GM21619 (cell line): ENCODE measurements at regions not wholly inside any gene's neighbourhood (a gene's known extent, or its start where the extent isn't known, plus 50 kb on each side); places are given as distances from the start of the nearest gene placed in this dataset.

Experiments
- ATAC-seq: cut with Tn5 transposase; IDR thresholded peaks from one replicate; pipeline ENCODE4 v1.9.1; 2021; ENCODE audit not compliant: unreplicated experiment

- ATAC-seq = no peak
These were observed 1658.0 kb downstream of the STIM2 start for GRCh38 chr4:28518561-28519165.

DNA sequence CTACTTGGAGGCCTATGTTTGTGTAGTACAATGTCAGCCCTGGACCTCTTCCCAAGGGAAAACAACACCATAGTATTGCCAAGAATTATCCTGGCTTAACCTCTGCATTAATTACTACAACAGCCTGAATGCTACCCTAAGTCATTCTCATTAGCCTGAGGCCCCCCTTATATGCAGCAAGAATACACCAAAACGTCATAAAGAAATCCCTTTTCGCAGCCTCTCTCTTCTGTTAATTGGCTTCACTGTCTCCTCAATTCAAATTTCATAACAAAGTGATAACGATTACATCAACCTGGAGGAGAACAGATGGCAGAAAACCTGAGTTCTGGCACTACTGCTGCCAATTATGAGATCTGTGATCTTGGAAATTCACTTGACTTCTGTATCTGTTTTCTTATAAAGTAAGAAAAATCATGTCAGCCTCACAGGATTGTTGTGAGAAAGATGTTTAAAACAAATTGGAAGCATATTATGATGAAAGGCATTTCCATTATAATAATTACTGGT, 1663.1 kb downstream of the STIM2 start:
- ATAC-seq = no peak

DNA sequence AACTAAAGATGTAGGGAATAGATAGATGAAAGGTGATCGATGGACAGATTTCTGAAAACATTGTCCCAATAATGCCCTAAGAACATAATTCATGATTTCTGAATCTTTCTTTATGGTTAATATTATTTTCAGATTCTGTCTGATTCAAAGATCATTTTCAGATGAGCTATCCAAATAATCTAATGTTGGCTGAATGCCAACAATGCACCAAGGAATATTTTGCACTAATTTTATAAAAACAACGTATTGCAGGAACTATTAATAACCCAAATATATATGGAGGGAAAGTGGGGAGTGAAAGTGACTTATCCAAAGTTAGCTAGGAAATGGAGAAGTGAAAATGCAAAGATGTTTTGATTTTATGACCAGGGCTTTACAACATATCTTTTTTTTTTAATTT, 1675.5 kb downstream of the STIM2 start:
- ATAC-seq = no peak

DNA sequence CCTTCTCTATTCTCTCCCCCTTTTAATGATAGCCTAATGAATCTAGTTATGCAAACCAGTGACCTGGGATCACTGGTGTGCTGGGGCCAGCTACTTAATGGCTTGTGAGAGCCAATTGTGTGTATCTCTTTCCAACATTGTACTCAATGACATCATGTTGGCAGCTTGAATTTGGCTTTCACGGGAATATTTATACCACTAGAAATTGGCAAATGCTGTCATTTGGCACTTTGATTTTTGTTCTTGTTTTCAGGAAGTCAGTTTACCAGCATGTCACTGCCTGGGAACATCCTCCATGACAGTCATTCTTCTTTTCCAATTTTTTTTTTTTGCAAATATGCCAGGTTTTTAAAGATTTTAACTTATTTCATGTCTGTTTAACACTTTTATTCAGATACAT, 1685.3 kb downstream of the STIM2 start:
- ATAC-seq = no peak

DNA sequence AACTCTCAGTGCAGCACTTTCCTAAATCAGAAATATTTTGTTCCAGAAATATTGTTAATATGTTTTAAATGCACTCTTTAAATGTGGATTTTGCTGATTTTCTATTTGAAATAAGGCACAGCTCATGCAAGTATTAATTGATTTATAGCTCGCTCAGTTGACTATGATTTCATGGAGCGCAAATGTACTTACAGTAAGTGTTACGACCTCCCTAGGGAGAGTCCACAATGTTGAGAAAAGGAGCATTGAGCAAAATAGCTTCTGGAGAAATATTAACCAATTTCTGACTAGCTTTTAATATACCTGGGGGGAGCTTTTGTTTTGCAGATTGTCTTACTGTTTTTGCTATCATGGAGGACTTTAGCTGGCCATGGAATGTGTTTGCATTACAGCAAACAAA, 1687.5 kb downstream of the STIM2 start:
- ATAC-seq = no peak

DNA sequence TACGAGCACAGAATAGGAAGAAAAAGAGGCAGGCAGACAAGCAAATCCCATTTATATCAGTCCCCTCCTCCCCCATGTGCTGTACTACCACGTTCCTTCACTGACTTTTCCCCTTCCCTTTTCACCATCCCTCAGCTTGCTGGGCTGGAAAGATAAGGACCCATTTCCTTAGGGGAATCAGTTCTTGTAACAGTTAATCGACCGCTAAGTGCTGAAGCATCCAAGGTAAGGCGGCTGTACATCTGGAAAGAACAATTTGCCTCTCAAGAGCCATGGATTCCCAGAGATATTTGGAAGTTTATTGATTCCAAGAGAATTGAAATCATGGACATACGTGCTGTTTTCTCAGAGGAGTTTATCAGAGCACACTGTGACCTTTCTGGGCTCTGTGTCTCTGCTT, 1688.0 kb downstream of the STIM2 start:
- ATAC-seq = no peak

DNA sequence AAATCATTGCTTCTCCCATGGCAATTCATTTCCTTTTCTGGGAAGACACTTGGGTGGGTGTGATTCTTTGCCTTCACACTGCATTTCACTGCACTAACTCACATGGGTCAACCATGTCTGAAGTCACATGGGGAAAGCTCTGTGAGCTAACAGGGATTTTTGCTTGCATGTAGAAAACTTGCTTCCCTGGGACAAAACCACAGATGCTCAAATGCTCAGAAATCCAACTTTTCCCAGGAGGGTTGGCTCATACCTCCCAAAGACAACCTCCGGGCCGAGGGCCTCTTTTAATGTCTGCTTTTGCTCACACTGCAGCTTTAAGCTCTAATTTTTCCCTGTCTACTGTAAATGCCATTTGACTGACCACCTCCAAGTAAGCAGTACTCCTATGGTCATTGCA, 1695.2 kb downstream of the STIM2 start:
- ATAC-seq = no peak

GRCh38 chr4:28557755-28558154, 1697.1 kb downstream of the STIM2 start:
- no peak for ATAC-seq

- no peak for ATAC-seq
These were observed 1698.3 kb downstream of the STIM2 start for GRCh38 chr4:28558895-28559294.

- no peak for ATAC-seq
These were observed 1702.3 kb downstream of the STIM2 start for GRCh38 chr4:28562913-28563312.

DNA sequence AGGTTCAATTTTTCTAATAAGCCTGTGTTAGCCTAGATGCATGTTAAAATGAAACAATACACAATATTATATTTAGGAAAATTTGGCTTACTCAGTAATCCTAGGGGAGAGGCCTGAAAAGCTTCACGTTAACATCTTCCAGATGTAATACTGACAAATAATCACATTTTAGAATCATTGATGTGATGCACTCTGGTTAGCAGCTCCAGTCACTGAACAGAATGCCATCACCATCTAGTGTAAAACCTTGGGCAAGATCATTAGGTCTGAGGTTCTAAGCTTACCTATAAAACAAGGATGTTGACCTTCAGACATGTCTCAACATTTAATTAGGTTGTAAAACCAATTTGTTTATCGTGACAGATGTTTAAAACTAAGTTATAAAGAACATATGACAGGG, 1704.8 kb downstream of the STIM2 start:
- ATAC-seq = no peak

DNA sequence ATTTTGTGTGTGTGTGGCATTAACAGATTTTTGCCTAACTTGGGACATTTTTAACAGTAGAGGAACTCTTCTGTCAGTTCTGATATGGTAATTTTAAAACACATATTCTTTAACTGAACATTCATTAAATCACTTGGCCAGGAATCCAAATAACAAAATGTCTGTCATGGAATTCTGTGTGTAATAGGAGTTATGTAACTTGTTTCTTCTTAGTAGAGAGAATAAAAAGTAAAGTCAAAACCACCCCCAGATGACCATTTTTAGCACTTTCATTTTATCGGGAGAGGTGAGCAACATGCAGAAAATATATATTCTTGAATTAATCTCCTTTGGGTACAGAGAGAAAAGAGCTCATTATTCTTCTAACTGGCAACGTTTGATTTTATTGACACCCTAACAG, 1740.3 kb downstream of the STIM2 start:
- no peak for ATAC-seq

DNA sequence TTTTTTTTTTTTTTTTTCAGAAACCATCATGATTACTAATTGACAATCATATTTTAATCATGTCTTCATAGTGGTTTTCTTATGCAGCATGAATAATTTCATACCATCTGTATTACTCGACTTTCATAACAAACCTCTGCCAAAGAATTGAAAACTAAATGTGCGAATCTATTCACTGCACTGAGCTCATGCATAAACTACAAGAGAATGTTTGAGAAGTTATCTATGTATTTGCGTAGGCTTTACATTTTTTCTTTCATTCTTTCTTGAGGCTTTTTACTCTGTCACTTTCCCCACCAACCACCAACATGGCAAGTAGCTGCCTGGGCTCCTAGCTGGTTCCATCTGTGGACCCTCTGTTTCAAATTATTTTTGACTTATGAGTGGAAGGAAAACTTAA, 1761.0 kb downstream of the STIM2 start:
- ATAC-seq = no peak

DNA sequence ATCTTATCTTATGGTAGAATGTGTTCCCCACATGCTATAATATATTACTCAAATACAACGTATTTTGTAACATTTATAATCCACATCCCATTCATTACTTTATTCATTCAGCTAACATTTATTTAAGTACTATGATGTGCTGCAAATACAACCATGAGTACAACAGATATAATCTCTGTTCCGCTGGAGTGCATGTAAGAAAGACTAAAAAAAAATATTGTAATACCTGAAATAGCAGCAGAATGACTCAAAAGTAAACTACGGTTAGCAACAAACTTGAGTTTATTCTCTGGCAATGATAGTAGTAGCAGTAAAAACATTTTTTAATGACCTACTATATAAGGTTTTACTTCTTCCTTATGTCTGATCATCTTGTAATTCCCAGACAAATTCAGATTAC, 1776.3 kb downstream of the STIM2 start:
- no peak for ATAC-seq

DNA sequence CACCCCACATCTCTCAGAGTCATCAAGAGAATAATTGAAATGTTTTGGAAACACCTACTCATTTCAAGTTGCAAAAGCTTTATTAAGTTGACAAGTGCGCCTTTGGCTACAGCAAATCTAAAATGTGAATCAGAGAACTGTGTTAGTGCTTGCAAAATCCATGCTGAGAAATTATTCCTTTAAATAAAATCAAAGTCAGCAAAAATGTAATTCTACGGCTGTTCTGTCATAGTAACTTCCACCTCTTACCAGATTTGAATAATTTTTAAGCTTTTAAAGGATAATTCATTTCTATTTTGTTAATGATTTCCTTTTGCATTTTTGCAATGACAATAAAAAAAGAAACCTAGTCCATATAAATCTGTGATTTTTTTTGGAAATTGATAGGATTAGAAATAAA, 1779.1 kb downstream of the STIM2 start:
- no peak for ATAC-seq

GRCh38 chr4:28654618-28655017, 1794.0 kb downstream of the STIM2 start:
- no peak for ATAC-seq

DNA sequence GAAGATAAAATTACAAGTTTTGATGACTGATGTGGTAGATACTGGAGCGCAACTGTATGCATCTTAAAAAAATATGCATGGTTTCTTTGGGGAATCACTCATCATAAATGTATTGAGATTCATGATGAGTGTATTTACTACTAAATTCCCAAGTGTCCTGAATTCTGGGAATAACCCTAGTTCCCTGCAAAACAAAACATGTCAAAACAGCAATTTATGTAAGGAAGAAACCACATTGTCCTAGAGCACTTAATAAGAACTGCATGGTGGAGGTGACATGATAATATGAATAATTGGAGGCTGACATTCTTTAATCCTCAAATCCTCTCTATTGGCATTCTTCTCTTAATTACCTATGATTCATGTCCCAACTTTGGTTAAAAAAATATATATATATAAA, 1804.7 kb downstream of the STIM2 start:
- ATAC-seq = no peak

DNA sequence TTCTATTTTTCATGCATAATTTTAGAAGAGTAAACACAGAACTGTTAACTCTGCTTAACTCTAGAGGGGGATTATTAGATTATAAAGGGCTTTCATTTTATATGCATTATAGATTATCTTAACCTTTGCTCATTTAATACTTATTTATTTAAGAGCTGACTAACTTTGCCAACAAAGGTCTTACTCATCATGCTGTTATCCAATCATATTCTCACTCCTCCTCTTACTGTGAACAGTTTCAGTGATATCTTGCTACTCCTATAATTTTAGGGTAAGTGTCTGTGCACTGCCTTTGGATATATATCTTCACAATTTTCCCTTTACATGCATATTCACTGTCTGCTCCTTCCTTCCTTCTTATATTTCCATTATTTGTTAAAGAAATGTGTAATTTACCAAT, 1814.9 kb downstream of the STIM2 start:
- no peak for ATAC-seq

DNA sequence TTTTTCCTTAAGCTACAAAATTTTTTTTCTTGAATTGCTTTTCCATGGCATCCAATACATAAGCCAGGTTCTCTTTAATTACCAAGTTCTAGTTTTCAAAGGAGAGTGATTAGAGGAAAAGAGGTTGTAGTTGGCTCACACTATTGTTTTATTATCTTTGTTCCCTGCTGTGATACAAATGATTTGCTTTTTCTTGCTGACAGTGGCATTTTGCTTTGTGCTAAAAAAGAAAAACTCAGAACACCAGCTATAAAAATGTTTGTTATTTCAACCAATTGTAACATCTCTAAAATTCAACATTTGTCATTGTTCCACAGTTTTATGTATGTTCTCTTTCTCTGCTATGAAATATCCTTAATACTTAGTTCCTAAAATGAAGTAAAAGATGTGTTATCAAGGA, 1817.2 kb downstream of the STIM2 start:
- ATAC-seq = no peak

- ATAC-seq = no peak
These were observed 1822.2 kb downstream of the STIM2 start for GRCh38 chr4:28682847-28683246.

GRCh38 chr4:28686618-28687017, 1826.0 kb downstream of the STIM2 start:
- no peak for ATAC-seq

- no peak for ATAC-seq
These were observed 1830.2 kb downstream of the STIM2 start for GRCh38 chr4:28690890-28691289.

DNA sequence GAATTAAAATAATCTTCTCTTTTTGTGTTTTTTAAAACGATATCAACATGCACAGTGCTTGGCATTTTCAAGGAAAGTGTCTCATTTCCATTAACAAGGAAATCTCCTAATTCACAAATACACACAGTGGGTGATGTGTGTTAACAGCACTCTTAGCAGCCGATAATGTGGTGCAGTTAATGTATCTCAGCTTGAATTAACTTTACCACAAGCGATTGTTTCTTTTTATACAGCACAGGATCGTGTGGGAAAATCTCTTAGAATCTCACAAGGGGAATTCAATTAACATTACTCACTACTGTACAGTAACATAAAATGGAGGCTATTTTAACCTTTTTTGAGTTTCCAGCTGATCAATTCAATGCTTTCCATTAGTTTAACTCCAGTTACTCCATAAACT, 1841.9 kb downstream of the STIM2 start:
- no peak for ATAC-seq
